Aorta (tissue), 5 donors: ENCODE measurements at regions not wholly inside any gene's neighbourhood (a gene's known extent, or its start where the extent isn't known, plus 50 kb on each side); places are given as distances from the start of the nearest gene placed in this dataset.

Source experiments
- ATAC-seq: fragments of 200-7000 bp; cut with Tn5 transposase; one replicate; pipeline ENCODE4 v1.9.1; 2022; ENCODE audit warnings: moderate library complexity; ENCODE audit not compliant: low FRiP score
- DNase-seq, 2 donors: peaks; one replicate each; pipeline ENCODE4 v3.0.0-alpha.2; 2020
- H3K27ac ChIP-seq, 2 donors: one replicate each; pipeline ENCODE4 v1.5.1; 2013; ENCODE audit warnings: low read length in 2 of 2, mild to moderate bottlenecking in 2 of 2, moderate library complexity in 2 of 2, control low read depth in 1 of 2, inconsistent platforms in 1 of 2, low read depth in 1 of 2
- H3K27me3 ChIP-seq, 2 donors: one replicate each; pipeline ENCODE4 v1.6.1; 2013; ENCODE audit warnings: control low read depth in 1 of 2, low read length in 1 of 2, mild to moderate bottlenecking in 1 of 2, moderate library complexity in 1 of 2; ENCODE audit not compliant: insufficient read depth in 2 of 2, control insufficient read depth in 1 of 2
- H3K36me3 ChIP-seq, 2 donors: one replicate each; pipeline ENCODE4 v1.6.1; 2013; ENCODE audit warnings: control low read depth in 1 of 2, low read length in 1 of 2, mild to moderate bottlenecking in 1 of 2; ENCODE audit not compliant: insufficient read depth in 2 of 2, control insufficient read depth in 1 of 2
- H3K4me1 ChIP-seq, 2 donors: one replicate each; pipeline ENCODE4 v1.6.1; 2013; ENCODE audit warnings: low read length in 2 of 2, control low read depth in 1 of 2, mild to moderate bottlenecking in 1 of 2, moderate library complexity in 1 of 2; ENCODE audit not compliant: insufficient read depth in 2 of 2, control insufficient read depth in 1 of 2
- H3K4me3 ChIP-seq, 2 donors: one replicate each; pipeline ENCODE4 v1.5.1; 2013; ENCODE audit warnings: low read length in 2 of 2, control low read depth in 1 of 2, mild to moderate bottlenecking in 1 of 2
- H3K9me3 ChIP-seq: one replicate; pipeline ENCODE4 v1.6.1; 2013; ENCODE audit warnings: mild to moderate bottlenecking, low read length; ENCODE audit not compliant: control insufficient read depth
- WGBS, 2 donors: extraction: QIAGEN DNeasy Blood & Tissue Kit; methylation state at CpG; one replicate each; pipeline ENCODE4 v1.1.7; 2013; 5-methylcytosine and 5-hydroxymethylcytosine counted together
- intact Hi-C, 2 donors: fragments of 100-400 bp; cut with DNase I; formaldehyde crosslinking; loops; one replicate each; pipeline versions ENCODE4 v1.14.2 to v1.15.0; 2022
- donor health status: healthy with polysubstance abuse.
- donor health status: Bipolar disorder and iron deficiency.
- donor health status: DM: no; HTN: no; CAD: no.
- donor health status: DM: no; HTN: no; CAD: no.
- donor health status: DM: yes; HTN: yes; CAD: no.

DNA sequence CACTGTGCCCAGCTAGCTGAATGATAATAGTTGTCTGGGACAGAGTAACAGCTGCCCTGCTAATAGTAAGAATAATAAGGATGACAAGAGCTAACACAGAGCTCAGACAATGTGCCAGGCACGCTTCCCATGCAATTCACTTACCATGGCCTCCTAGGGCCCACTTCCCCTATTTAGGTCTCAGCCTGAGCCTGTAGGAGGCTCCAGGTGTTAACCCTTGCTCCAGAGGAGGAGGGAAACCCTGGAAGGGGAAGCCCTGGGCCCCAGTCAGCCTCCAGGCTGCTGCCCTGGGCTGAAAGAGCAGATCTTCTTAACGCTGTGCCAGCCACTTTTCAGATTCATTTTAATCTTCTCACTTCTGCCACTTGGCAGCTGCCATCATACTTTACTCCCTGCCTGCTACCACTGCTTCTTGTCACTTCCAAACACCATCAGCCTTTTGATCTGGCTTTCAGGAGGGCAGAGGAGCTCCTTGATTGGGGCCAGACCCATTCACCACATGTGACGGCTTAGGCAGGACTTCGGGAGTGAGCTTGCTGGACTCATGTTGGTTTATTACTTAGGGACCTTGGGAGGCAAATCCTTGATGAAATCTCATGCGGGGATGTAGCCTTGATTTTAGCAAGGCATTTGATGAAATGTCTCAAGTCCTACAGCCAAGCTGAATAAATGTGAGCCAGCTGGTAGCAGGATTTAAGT lies 66.7 kb upstream of the PARP1 start:
- H3K27me3 ChIP-seq, result no peaks in the 10 kb centered on the region
- H3K4me3 ChIP-seq, result no peak overlapping the region
- H3K36me3 ChIP-seq, result no peaks in the 10 kb centered on the region
- intact Hi-C loops, result no loop called here
- WGBS, 2 donors, result 75 to 79% methylated on average over 5 of the region's 5 CpGs
- DNase-seq, result no peak
- H3K9me3 ChIP-seq, result no peaks in the 10 kb centered on the region
- H3K4me1 ChIP-seq, result no peaks in the 10 kb centered on the region
- no peak for ATAC-seq
- no peak overlapping the region for H3K27ac ChIP-seq

DNA sequence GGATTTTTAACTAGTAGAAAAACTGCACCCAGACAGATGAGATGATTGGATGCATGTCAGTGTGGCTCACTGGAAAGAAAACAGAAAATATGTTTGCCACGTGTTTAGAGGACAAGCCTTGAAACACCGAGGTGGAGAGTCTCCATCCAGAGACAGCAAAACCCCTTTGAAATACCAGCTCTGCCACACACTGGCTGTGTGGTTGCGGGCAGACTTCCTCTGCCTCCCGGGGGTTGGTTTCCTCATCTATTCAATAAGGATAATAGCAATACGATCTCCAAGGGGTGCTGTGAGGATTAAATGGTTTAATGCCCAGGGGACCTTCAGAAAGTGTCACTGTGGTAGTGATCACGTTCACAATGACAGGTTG lies 67.2 kb upstream of the PARP1 start:
- Histone ChIP-seq H3K4me3 (no peak overlapping the region), H3K27me3 (no peaks in the 10 kb centered on the region), H3K9me3 (no peaks in the 10 kb centered on the region), H3K4me1 (no peaks in the 10 kb centered on the region), H3K27ac (no peak overlapping the region), H3K36me3 (no peaks in the 10 kb centered on the region)
- intact Hi-C loops, result no loop called here
- ATAC-seq (no peak), DNase-seq (no peak)
- 51 to 56% methylated on average over 6 of the region's 6 CpGs for WGBS, 2 donors

DNA sequence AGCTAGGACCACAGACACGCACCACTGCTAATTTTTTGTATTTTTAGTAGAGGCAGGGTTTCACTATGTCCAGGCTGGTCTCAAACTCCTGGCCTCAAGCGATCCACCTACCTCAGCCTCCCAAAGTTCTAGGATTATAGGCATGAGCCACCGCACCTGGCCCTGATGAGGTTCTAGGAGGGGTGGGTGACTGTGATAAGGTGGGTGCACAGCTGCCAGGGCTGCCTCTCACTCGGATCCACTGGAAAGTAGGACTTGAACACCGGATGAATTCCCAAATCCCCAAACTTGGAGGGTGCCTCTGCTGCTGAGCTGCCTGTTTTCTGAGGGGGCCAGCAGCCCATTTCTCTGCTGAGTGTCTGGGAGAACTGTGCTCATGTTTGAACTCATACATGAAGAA lies 68.2 kb upstream of the PARP1 start:
- no peaks in the 10 kb centered on the region for H3K27me3 ChIP-seq
- intact Hi-C loops, result no loop called here
- no peaks in the 10 kb centered on the region for H3K36me3 ChIP-seq
- no peaks in the 10 kb centered on the region for H3K9me3 ChIP-seq
- 84 to 87% methylated on average over 5 of the region's 5 CpGs for WGBS, 2 donors
- H3K27ac ChIP-seq, result no peak overlapping the region
- no peaks in the 10 kb centered on the region for H3K4me1 ChIP-seq
- no peak overlapping the region for H3K4me3 ChIP-seq
- no peak for ATAC-seq
- no peak for DNase-seq

DNA sequence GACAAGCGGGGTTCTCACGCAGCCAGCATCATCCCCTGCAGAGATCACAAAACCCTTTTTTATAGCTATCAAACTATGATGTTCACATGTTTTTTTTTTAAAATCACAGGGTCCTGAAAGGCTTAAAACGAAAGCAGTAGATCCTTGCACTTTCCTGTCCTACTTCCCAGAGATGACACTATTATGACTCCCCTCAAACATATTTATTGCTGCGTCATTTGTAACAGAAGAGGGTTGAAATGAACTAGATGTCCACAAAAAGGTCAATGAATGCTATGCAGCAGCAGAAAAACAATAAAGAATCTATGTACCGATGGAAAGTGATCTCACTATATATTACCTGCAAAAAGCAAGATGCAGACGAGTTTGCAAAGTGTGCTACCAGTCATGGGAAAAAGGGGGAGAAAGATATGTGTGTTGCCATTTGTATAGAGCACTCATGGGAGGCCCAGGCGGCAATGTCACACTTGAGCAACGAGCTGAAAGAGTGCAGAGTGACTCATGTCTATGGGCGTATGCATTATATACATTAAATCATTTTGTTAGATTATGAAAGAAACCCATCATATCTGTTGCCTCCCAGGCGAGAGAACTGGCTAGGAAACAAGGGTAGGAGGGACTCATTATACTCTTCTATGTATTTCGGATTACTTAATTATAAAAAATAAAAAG lies 68.9 kb upstream of the PARP1 start:
- ATAC-seq, result no peak
- Histone ChIP-seq H3K36me3 (no peaks in the 10 kb centered on the region), H3K4me3 (no peak overlapping the region), H3K9me3 (no peaks in the 10 kb centered on the region), H3K27me3 (no peaks in the 10 kb centered on the region), H3K27ac (no peak overlapping the region), H3K4me1 (no peaks in the 10 kb centered on the region)
- DNase-seq, result no peak
- intact Hi-C loops, result no loop called here
- WGBS, 2 donors, result 78 to 79% methylated on average over 11 of the region's 11 CpGs

DNA sequence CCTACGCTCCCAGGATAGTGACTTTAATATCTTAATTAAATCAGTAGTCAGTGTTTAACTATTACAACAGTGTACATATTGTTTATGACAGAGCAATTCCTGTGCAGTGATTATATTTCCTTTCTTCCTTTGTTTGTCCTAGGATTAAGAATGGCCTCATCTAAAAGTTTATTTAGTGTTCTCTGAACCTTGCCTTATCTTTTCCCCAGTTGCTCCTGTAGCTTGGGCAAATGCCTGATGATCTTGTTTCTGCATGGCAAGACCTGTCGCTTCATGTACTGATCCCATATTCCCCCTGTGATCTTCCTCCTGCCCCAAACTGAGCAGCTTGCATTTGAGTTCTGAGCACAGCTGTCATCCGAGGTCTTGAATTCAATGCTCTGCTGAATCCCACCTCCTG lies 69.1 kb upstream of the STUM start:
- WGBS, 2 donors, result 92% methylated on average over 3 of the region's 3 CpGs
- Histone ChIP-seq H3K4me1 (no peaks in the 10 kb centered on the region), H3K4me3 (no peak overlapping the region), H3K36me3 (no peaks in the 10 kb centered on the region), H3K27me3 (peaks cover 0 to 3% of the 10 kb centered on the region in 2 donors), H3K9me3 (no peaks in the 10 kb centered on the region), H3K27ac (no peak overlapping the region)
- intact Hi-C loops, result no loop called here
- ATAC-seq (no peak), DNase-seq (no peak)

DNA sequence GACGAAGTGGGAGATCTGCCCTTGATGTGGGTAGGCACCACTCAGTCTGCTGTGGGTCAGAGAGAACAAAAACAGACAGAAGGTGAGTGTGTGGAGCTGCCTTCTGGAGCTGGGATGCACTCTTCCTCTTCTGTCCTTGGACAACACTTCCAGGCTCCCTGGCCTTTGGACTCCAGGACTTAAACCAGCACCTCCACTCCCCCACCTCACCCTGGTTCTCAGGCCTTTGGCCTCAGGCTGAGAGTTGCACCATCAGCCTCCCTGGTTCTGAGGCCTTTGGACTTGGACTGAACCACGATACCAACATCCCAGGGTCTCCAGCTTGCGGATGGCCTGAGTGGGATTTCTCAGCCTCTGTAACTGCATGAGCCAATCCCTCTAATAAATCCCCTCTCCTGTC lies 68.1 kb upstream of the STUM start:
- H3K9me3 ChIP-seq, result no peaks in the 10 kb centered on the region
- intact Hi-C loops, result no loop called here
- no peaks in the 10 kb centered on the region for H3K36me3 ChIP-seq
- no peak overlapping the region for H3K27ac ChIP-seq
- H3K4me1 ChIP-seq, result no peaks in the 10 kb centered on the region
- ATAC-seq (no peak), DNase-seq (no peak)
- WGBS, 2 donors, result 91 to 93% methylated on average over 3 of the region's 3 CpGs
- H3K27me3 ChIP-seq, result peaks cover 0 to 3% of the 10 kb centered on the region in 2 donors
- no peak overlapping the region for H3K4me3 ChIP-seq

DNA sequence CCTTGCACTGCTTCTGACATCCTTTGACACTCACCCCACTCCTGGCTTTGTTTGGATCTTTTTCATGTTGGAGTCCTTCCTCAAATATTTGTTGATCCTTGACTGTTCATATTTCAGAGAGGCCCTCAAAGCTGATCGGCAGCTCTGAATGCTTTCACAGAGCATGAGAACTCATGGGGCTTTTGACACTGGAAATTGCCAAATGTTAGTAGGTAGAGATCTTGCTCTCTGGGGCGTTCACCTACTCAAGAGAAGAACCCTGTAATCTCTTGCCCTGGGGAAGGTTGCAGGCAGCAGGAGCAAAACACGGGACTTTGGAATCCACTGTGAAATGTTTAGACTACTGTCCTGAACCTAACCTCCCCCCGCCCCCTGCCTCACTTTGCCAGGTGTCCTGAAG lies 67.4 kb upstream of the STUM start:
- Histone ChIP-seq H3K36me3 (no peaks in the 10 kb centered on the region), H3K4me1 (no peaks in the 10 kb centered on the region), H3K9me3 (no peaks in the 10 kb centered on the region), H3K27me3 (peaks cover 0 to 3% of the 10 kb centered on the region in 2 donors), H3K27ac (no peak overlapping the region), H3K4me3 (no peak overlapping the region)
- intact Hi-C loops, result no loop called here
- DNase-seq (no peak), ATAC-seq (no peak)
- 51 to 61% methylated on average over 4 of the region's 4 CpGs for WGBS, 2 donors

DNA sequence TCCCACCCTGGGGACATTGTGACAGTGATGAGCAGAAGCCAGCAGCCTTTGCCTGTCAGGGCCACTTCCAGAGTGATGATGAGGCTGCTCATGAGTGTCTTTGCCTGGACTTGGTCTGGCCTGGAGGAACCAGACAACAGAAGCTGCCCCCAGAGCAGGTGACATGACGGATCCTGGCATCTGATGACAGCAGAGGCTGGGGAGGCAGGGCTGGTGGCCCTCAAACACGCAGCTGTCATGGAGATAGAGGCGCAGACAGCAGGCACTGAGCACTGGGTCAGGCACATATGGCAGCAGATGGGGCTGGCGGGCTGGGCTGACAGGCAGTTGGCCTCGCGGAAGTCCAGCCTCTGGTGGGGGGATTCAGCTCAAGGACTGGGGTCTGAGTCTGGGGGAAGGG lies 66.4 kb upstream of the STUM start:
- no peak for DNase-seq
- no peak overlapping the region for H3K27ac ChIP-seq
- H3K4me1 ChIP-seq, result no peaks in the 10 kb centered on the region
- no peaks in the 10 kb centered on the region for H3K9me3 ChIP-seq
- peaks cover 0 to 3% of the 10 kb centered on the region in 2 donors for H3K27me3 ChIP-seq
- no peak for ATAC-seq
- intact Hi-C loops, result no loop called here
- no peak overlapping the region for H3K4me3 ChIP-seq
- 91 to 94% methylated on average over 6 of the region's 6 CpGs for WGBS, 2 donors
- no peaks in the 10 kb centered on the region for H3K36me3 ChIP-seq

DNA sequence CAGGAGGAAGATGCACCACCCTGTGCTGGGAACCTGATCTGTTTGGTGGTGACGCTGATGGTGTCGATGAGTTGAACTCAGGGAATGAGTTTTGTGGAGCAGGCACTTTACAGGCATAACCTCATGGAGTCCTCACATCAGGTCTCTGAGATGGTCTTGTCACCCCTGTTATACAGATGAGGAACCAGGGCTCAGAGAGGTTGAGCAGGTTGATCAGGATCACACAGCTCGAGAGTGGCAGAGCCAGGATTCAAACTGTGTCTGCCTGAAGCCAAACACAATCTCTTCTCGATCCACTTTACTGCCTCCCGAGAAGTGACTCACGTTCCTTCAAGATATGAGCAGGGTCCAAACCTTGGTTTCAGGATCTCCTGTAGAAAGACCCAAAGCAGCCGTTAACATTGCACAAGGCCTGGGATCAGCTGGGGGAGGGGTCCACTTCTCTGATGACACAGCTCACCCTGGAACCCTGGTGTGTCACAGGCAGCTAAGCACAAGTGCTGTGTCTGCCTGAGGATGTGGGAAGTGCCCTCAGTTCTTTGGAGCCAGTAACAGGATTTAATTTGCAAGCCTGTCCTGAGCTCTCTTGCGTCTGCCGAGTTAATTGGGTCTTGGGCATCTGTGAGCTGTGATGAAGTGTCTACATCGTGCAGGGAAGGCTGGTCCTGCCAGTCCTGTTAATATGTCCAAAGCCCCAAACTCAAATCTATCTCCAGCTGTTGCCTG lies 65.4 kb upstream of the STUM start:
- 55 to 75% methylated on average over 10 of the region's 10 CpGs for WGBS, 2 donors
- ATAC-seq, result no peak
- intact Hi-C loops, result no loop called here
- Histone ChIP-seq H3K4me3 (no peak overlapping the region), H3K9me3 (no peaks in the 10 kb centered on the region), H3K36me3 (no peaks in the 10 kb centered on the region), H3K4me1 (no peaks in the 10 kb centered on the region), H3K27me3 (peaks cover 0 to 3% of the 10 kb centered on the region in 2 donors), H3K27ac (no peak overlapping the region)
- no peak for DNase-seq
